Urothelium cell line (cell line): ENCODE measurements at regions not wholly inside any gene's neighbourhood (a gene's known extent, or its start where the extent isn't known, plus 50 kb on each side); places are given as distances from the start of the nearest gene placed in this dataset.
"Not testable (repeated sequence)": the region's sequence is repeated elsewhere in the genome, so short reads cannot be mapped to it uniquely, and the experiment has no call there.

ENCODE experiments used
- DNase-seq: peaks from one replicate; pipeline ENCODE4 v3.0.0; 2011; ENCODE audit warnings: low spot score, mixed read lengths
- FAIRE-seq: peaks from 2 replicates; lab custom pipeline; 2011; peaks lifted over from hg19 to GRCh38; lab: Jason Lieb, UNC

GRCh38 chr6:4281341-4282293, 146.2 kb upstream of the ECI2 start:
- DNase-seq = no peak
- FAIRE-seq = no peak

DNA sequence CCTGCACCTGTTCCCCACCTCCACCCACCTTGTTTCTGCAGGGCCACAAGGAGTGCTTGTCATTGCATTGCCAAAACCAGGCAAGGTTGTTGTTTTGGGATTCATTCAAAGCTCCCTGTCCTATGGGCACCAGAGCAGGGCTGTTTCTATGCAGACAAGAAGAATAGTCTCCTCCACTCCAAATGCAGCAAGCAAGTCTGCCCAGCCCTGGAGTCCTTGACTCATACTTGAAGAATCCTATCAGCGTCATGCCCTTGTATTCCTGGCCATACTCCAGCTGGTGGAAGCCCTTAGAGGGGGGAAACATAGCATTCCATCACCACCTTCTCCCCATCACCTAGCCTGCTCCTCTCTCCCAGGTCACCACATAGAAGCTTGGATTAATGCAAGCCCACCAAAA, 145.3 kb upstream of the ECI2 start:
- FAIRE-seq (no peak), DNase-seq (peak; percentile 86)

DNA sequence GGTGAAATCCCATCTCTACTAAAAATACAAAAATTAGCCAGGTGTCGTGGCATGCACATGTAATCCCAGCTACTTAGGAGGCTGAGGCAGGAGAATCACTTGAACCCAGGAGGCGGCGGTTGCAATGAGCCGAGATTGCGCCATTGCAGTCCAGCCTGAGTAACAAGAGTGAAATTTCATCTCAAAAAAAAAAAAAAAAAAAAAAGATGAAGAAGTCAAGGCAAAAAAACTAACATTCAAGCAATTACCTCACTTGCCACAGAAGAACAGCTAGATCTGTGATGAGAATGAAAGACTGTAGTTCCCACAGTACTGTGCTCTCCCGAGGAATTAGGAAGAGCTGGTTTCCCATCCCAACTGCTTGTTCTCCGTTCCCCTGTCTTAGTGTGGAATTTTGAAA, 144.7 kb upstream of the ECI2 start:
- DNase-seq (no peak), FAIRE-seq (no peak)

DNA sequence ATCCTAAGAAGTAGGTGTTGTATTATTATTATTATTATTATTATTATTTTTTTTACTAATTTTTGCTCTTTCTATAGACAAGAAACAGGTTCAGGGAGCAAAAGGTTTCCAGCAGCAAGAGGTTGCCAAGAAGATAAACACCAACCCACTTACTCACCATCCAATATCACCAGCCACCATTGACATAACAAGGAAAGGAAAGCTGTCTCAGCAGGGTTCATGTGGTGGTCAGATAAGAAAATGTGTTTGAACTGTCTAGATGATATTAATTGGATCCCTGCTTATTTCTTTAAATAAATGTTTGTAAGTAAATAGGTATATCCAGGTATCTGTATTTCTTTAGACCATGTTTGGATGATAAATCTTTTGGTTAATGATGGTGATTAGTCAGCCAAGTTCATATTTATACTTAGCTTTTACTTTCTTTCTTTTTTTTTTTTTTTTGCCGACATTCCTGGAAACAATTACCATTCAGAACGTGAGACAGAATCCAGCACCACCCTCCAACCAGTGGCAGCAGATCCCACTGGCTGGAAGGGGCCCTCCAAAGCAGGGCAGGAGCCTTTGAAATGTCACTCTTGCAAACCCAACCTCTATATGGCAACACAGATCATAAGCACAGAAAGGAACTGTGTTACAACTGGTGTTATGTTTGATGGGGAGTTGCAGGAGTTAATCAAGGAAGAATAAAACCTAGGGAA, 139.2 kb upstream of the ECI2 start:
- FAIRE-seq (no peak), DNase-seq (no peak)

GRCh38 chr6:4272996-4273395, 137.6 kb upstream of the ECI2 start:
- DNase-seq (no peak), FAIRE-seq (no peak)

DNA sequence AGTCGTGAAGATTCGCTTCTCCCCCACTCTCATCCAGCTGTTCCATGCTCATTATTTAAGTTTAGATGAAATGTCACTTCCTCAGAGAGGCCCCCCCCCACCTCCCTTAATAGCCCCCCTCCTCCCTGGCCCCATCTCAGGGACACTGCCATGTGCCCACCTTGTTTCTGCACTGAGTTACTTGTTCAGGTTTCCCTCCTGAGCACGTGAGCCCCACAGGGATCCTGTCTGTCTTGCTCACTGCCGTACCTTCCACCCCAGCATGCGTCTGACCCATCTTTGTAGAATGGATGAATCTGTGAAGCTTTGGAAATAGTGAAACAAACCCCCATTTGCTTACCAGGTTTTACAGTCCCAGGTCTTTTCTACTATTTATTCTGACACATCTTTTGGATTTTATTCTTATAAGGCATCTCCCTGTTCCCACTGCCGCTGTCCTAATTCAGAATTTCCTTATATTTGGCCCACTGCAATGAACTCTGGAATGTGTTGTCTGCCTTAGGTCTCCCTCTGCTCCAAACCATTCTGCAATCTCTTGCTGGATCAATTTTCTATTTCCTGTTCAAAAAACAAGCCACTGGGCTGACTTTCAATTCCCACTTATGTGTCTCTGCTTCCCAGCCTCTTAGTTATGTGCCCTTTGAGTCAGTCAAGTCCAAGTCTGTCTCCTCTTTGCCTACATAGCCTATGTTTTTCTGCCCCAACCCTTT, 136.5 kb upstream of the ECI2 start:
- no peak for DNase-seq
- FAIRE-seq = no peak

GRCh38 chr6:4270776-4271175, 135.4 kb upstream of the ECI2 start:
- FAIRE-seq = no peak
- no peak for DNase-seq

GRCh38 chr6:4270001-4270400, 134.6 kb upstream of the ECI2 start:
- FAIRE-seq = no peak
- no peak for DNase-seq

DNA sequence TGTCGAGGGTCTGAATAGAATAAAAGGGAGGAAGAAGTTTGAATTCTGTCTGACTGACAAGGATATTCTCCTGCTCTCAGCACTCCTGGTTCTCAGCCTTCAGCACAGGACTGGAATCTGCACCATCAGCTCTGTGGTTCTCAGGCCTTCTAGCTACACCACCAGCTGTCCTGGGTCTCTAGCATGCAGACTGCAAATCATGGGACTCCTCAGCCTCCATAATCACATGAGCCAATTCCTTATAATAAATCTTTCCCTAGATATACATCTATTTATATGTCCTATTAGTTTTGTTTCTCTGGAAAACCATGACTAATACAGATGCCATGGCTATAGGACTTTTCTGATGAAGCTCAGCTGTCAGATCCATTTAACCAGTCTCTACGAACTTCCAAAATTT, 132.8 kb upstream of the ECI2 start:
- no peak for DNase-seq
- FAIRE-seq = no peak

DNA sequence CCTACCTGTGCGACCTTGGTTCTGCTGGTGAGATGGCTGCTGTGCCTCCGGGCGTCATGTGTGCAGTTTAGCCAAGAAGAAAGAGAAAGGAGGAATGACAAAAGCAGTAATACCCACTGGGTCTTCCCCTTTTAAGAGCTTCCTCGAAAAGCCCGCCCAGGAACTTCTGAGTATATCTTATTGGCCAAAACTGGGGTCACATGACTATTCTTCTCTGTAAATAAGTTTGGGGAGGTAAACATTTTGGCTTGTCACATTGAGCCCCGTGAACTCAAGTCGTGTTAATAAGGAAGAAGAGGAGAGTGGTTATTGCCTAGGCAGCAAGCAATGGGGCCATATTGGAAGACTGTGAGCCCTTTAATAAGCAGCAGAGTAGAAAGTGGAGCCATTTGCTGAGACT, 130.4 kb upstream of the ECI2 start:
- FAIRE-seq (no peak), DNase-seq (no peak)

- no peak for DNase-seq
- FAIRE-seq = no peak
Observed at GRCh38 chr6:4264601-4265000, 129.2 kb upstream of the ECI2 start.

DNA sequence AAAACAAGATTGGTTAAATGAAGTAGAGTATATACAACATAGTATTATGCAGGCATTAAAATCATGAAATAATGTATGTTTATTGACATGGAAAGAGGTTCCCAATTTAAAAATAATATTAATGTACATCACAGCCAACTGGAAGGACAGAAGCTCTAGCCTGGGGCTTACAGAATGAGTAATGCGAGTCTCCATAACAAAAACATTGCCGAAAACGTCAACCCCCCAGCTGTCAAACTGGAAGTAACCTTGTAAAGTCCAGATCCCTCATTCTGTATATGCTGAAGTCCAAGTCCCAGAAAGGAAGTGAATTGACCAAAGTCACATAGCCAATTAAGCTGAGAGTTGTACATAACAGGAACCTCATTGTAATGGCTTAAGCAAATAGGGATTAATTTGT, 128.7 kb upstream of the ECI2 start:
- DNase-seq (no peak), FAIRE-seq (no peak)

DNA sequence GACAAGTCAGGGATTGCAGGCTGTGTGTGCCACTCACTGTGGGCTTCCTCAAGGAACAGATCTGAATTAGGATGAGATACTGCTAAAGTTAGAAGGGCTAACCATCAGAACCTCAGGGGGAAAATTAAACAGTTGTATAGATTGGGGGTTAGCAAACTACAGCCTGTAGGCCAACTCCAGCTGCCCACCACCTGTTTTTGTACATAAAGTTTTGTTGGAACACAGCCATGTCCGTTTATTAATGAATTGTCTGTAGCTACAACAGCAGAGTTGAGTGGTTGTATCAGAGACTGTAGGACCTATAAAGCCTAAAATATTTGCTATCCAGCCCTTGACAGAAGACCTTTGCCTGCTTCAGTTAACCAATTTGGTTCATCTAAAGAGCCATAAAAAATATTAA, 127.2 kb upstream of the ECI2 start:
- no peak for FAIRE-seq

GRCh38 chr6:4259391-4259790, 124.0 kb upstream of the ECI2 start:
- no peak for DNase-seq
- no peak for FAIRE-seq

More for the DNA sequence above, 127.2 kb upstream of the ECI2 start:
- DNase-seq = no peak

DNA sequence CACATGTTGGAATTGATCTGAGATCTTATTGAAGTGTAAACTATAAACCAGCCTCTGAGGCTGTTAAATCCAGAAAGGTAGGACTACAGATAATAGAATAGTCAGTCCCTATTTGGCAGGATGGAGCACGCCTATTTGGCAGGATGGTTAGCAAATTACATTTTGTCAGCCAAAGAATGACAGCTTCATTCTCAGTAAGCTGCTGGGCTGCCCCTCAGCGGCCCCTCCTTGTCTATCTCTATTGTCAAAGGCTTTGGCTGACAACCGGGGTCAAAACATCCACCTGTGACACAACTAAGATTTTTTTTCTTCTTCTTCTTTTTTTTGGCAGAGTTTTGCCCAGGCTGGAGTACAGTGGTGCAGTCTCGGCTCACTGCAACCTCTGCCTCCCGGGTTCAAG, 123.4 kb upstream of the ECI2 start:
- DNase-seq (no peak), FAIRE-seq (no peak)

DNA sequence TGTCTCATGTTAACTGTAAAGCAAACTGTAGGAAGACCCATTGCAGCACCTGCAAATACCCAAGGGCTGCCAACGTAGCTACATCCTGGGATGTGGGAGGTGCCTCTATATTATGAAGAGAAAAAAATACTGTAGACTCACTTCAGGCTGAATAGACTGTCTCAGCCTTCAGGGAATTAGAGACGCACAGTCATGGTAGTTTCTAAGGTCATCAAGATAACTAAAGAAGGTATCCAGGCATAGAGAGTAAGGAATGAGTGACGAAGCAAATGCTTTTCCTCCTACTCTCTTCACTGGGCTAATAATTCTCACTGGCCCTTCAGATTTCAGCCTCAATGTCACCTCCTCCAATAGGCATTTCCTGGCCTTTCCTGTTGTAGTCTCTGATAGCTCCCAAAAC, 121.6 kb upstream of the ECI2 start:
- DNase-seq (no peak), FAIRE-seq (no peak)

GRCh38 chr6:4253604-4254231, 118.3 kb upstream of the ECI2 start:
- no peak for FAIRE-seq
- DNase-seq = peak; percentile 53

DNA sequence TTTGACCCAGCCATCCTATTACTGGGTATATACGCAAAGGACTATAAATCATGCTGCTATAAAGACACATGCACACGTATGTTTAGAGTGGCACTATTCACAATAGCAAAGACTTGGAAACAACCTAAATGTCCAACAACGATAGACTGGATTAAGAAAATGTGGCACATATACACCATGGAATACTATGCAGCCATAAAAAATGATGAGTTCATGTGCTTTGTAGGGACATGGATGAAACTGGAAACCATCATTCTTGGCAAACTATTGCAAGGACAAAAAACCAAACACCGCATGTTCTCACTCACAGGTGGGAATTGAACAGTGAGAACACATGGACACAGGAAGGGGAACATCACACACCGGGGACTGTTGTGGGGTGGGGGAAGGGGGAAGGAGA, 117.1 kb upstream of the ECI2 start:
- DNase-seq, FAIRE-seq: not testable (repeated sequence)

DNA sequence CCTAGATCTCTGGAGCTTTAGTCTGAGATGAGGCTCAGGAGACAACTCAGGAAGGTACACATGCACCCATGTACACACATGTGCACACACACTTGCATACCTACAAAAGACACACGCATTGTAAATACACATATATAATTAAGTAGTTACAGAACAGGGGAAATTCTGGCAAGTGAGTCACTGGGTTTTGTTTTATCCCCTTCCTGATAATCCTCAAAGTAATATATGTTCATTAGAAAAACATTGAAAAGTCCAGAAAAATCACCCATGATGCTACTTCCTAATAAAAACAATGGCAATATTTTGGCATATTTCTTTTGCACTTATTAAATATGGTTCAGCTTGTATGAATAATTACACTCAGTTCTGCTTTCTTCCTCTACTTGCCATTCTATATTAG, 115.3 kb upstream of the ECI2 start:
- DNase-seq = no peak
- no peak for FAIRE-seq

GRCh38 chr6:4243832-4244231, 108.5 kb upstream of the ECI2 start:
- FAIRE-seq = not testable (repeated sequence)

GRCh38 chr6:4243237-4243636, 107.9 kb upstream of the ECI2 start:
- no peak for DNase-seq
- no peak for FAIRE-seq

More at GRCh38 chr6:4243832-4244231, 108.5 kb upstream of the ECI2 start:
- DNase-seq = not testable (repeated sequence)
